Effector CD8-positive, alpha-beta T cell (primary cell): ENCODE measurements at regions not wholly inside any gene's neighbourhood (a gene's known extent, or its start where the extent isn't known, plus 50 kb on each side); places are given as distances from the start of the nearest gene placed in this dataset.
"Not testable (repeated sequence)": the region's sequence is repeated elsewhere in the genome, so short reads cannot be mapped to it uniquely, and the experiment has no call there.

Experiments
- DNase-seq: peaks from one replicate; lab custom pipeline; 2025; lab: John Stamatoyannopoulos, UW

GRCh38 chr16:87200637-87201036 is 116.6 kb downstream of the C16orf95 start:
- no peak for DNase-seq

GRCh38 chr16:87201052-87201451 is 116.1 kb downstream of the C16orf95 start:
- no peak for DNase-seq

- DNase-seq, result no peak
Measured at GRCh38 chr16:87201790-87202189, 115.4 kb downstream of the C16orf95 start.

- no peak for DNase-seq
Measured at GRCh38 chr16:87202346-87202745, 114.8 kb downstream of the C16orf95 start.

GRCh38 chr16:87203060-87203656 is 114.0 kb downstream of the C16orf95 start:
- DNase-seq, result peak; percentile 2

- DNase-seq, result no peak
Measured at GRCh38 chr16:87206646-87207451, 110.3 kb downstream of the C16orf95 start.

GRCh38 chr16:87207509-87207908 is 109.7 kb downstream of the C16orf95 start:
- DNase-seq, result no peak

GRCh38 chr16:87207965-87208364 is 109.2 kb downstream of the C16orf95 start:
- DNase-seq, result no peak

GRCh38 chr16:87208968-87209367 is 108.2 kb downstream of the C16orf95 start:
- DNase-seq, result not testable (repeated sequence)

- no peak for DNase-seq
Measured at GRCh38 chr16:87209808-87210512, 107.2 kb downstream of the C16orf95 start.

- DNase-seq, result no peak
Measured at GRCh38 chr16:87210894-87211293, 106.3 kb downstream of the C16orf95 start.

GRCh38 chr16:87212026-87212425 is 105.2 kb downstream of the C16orf95 start:
- no peak for DNase-seq

GRCh38 chr16:87213536-87213935 is 103.7 kb downstream of the C16orf95 start:
- DNase-seq, result no peak

GRCh38 chr16:87216148-87216840 is 100.9 kb downstream of the C16orf95 start:
- no peak for DNase-seq

GRCh38 chr16:87216841-87217275 is 100.3 kb downstream of the C16orf95 start:
- DNase-seq, result no peak

GRCh38 chr16:87217802-87218201 is 99.4 kb downstream of the C16orf95 start:
- DNase-seq, result not testable (repeated sequence)

GRCh38 chr16:87218281-87219055 is 98.7 kb downstream of the C16orf95 start:
- DNase-seq, result no peak

GRCh38 chr16:87219287-87219909 is 97.8 kb downstream of the C16orf95 start:
- no peak for DNase-seq

GRCh38 chr16:87221633-87222032 is 95.6 kb downstream of the C16orf95 start:
- DNase-seq, result no peak

- DNase-seq, result no peak
Measured at GRCh38 chr16:87222335-87222734, 94.9 kb downstream of the C16orf95 start.
